ENCODE measurements at regions not wholly inside any gene's neighbourhood (a gene's known extent, or its start where the extent isn't known, plus 50 kb on each side); places are given as distances from the start of the nearest gene placed in this dataset.
"Not testable (repeated sequence)": the region's sequence is repeated elsewhere in the genome, so short reads cannot be mapped to it uniquely, and the experiment has no call there.

DNA sequence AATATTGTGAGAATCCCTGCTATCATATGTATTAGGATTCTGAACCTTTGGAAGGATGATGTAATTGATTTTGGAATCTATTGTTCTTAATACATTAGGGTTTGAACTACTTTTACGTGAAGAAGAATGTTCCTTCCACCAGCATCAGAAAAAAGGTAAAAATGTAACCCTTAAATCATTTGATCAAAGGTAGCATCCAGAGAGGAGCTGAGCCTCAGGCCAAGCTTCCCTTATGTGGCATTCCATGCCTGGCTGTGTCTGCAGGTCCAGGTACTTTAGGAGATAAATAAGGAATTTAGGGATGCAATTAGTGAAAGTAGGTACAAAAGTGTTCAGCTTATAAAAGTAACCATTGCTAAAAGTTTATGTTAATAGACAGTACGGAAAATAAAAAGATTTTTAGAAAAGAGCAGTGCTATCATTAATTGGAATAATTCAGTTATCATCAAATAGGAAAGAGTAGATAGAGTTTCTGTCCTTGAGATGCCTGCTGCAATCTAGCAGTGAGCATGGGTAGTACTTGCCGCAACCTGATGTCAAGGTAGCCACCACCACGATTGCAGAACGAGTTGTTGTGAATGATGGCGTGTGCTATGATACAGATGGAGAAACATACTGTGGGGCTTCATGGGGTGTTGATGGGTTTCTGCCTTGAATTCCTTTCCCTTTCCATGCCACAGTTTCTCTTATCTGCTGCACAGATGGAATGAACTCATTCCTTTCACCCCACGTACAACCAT lies 228.8 kb downstream of the GATA3 start:
- H3K9me3 ChIP-seq (ENCODE audit: control insufficient read depth, insufficient read depth, low read length) = no peaks in the 10 kb centered on the region
- H3K4me3 ChIP-seq (ENCODE audit: low read length) = no peak overlapping the region
- TF ChIP-seq, protein P1, sequence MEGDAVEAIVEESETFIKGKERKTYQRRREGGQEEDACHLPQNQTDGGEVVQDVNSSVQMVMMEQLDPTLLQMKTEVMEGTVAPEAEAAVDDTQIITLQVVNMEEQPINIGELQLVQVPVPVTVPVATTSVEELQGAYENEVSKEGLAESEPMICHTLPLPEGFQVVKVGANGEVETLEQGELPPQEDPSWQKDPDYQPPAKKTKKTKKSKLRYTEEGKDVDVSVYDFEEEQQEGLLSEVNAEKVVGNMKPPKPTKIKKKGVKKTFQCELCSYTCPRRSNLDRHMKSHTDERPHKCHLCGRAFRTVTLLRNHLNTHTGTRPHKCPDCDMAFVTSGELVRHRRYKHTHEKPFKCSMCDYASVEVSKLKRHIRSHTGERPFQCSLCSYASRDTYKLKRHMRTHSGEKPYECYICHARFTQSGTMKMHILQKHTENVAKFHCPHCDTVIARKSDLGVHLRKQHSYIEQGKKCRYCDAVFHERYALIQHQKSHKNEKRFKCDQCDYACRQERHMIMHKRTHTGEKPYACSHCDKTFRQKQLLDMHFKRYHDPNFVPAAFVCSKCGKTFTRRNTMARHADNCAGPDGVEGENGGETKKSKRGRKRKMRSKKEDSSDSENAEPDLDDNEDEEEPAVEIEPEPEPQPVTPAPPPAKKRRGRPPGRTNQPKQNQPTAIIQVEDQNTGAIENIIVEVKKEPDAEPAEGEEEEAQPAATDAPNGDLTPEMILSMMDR (IDR thresholded peaks at IDR 0.05; ENCODE audit: low read depth, low read length, poor library complexity, severe bottlenecking) = no peak
- no peak for TF ChIP-seq EZH2phosphoT487 (IDR thresholded peaks at IDR 0.05; ENCODE audit: borderline replicate concordance, low read length)
- no peaks in the 10 kb centered on the region for H3K79me2 ChIP-seq (ENCODE audit: control insufficient read depth, low read length)
- no peaks in the 10 kb centered on the region for H3K4me1 ChIP-seq (ENCODE audit: control insufficient read depth, low read length)
- H3K27me3 ChIP-seq (ENCODE audit: control insufficient read depth, low read length) = no peaks in the 10 kb centered on the region
- H3K4me2 ChIP-seq (ENCODE audit: low read length) = no peak overlapping the region
- H3F3A ChIP-seq (ENCODE audit: control insufficient read depth, insufficient read depth) = no peaks in the 10 kb centered on the region
- no peaks in the 10 kb centered on the region for H3K9me2 ChIP-seq (replicated peaks; ENCODE audit: control insufficient read depth, low read length)
- H3K36me3 ChIP-seq (ENCODE audit: control insufficient read depth, low read length) = no peaks in the 10 kb centered on the region
- H3K27ac ChIP-seq (ENCODE audit: low read depth, low read length) = no peak overlapping the region
- H4K20me1 ChIP-seq (ENCODE audit: control insufficient read depth, insufficient read depth, low read depth, low read length) = no peaks in the 10 kb centered on the region

DNA sequence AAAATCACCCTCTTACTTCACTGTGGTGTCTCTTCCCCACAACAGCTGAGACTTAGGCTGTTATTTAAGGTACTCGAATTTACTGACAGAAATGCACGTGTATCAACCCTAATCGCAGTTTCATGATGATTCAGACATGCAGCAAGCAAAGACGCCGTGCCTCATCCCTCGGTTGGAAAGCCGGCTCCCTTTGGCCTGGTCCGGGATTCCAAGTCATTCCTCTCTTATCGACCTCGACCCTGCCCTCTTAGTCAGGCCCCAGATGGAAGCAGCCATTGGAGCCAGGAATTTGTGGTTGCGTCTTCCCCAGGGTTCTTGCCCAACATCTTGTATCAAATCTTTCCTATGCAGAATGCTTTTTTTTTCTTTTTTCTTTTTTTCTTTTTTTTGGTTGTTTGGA lies 229.5 kb downstream of the GATA3 start:
- no peaks in the 10 kb centered on the region for H3K27me3 ChIP-seq (ENCODE audit: control insufficient read depth, low read length)
- no peaks in the 10 kb centered on the region for H3K4me1 ChIP-seq (ENCODE audit: control insufficient read depth, low read length)
- no peaks in the 10 kb centered on the region for H4K20me1 ChIP-seq (ENCODE audit: control insufficient read depth, insufficient read depth, low read depth, low read length)
- no peaks in the 10 kb centered on the region for H3K9me2 ChIP-seq (replicated peaks; ENCODE audit: control insufficient read depth, low read length)
- H3K36me3 ChIP-seq (ENCODE audit: control insufficient read depth, low read length) = no peaks in the 10 kb centered on the region
- H3K4me2 ChIP-seq (ENCODE audit: low read length) = no peak overlapping the region
- no peak for TF ChIP-seq EZH2phosphoT487 (IDR thresholded peaks at IDR 0.05; ENCODE audit: borderline replicate concordance, low read length)
- TF ChIP-seq, protein P1 (IDR thresholded peaks at IDR 0.05; ENCODE audit: low read depth, low read length, poor library complexity, severe bottlenecking) = no peak
- no peak overlapping the region for H3K27ac ChIP-seq (ENCODE audit: low read depth, low read length)
- H3K79me2 ChIP-seq (ENCODE audit: control insufficient read depth, low read length) = no peaks in the 10 kb centered on the region
- no peaks in the 10 kb centered on the region for H3K9me3 ChIP-seq (ENCODE audit: control insufficient read depth, insufficient read depth, low read length)
- H3F3A ChIP-seq (ENCODE audit: control insufficient read depth, insufficient read depth) = no peaks in the 10 kb centered on the region
- no peak overlapping the region for H3K4me3 ChIP-seq (ENCODE audit: low read length)

DNA sequence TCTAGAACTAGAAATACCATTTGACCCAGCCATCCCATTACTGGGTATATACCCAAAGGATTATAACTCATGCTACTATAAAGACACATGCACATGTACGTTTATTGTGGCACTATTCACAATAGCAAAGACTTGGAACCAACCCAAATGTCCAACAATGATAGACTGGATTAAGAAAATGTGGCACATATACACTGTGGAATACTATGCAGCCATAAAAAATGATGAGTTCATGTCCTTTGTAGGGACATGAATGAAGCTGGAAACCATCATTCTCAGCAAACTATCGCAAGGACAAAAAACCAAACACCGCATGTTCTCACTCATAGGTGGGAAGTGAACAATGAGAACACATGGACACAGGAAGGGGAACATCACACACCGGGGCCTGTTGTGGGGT lies 231.5 kb downstream of the GATA3 start:
- not testable (repeated sequence) for H3K9me2 ChIP-seq (replicated peaks; ENCODE audit: control insufficient read depth, low read length); H3K9me3 ChIP-seq (ENCODE audit: control insufficient read depth, insufficient read depth, low read length); H3K27me3 ChIP-seq (ENCODE audit: control insufficient read depth, low read length); H3K79me2 ChIP-seq (ENCODE audit: control insufficient read depth, low read length); H3F3A ChIP-seq (ENCODE audit: control insufficient read depth, insufficient read depth); H3K4me2 ChIP-seq (ENCODE audit: low read length); H3K36me3 ChIP-seq (ENCODE audit: control insufficient read depth, low read length); H3K4me1 ChIP-seq (ENCODE audit: control insufficient read depth, low read length); H3K4me3 ChIP-seq (ENCODE audit: low read length); H4K20me1 ChIP-seq (ENCODE audit: control insufficient read depth, insufficient read depth, low read depth, low read length); H3K27ac ChIP-seq (ENCODE audit: low read depth, low read length)

DNA sequence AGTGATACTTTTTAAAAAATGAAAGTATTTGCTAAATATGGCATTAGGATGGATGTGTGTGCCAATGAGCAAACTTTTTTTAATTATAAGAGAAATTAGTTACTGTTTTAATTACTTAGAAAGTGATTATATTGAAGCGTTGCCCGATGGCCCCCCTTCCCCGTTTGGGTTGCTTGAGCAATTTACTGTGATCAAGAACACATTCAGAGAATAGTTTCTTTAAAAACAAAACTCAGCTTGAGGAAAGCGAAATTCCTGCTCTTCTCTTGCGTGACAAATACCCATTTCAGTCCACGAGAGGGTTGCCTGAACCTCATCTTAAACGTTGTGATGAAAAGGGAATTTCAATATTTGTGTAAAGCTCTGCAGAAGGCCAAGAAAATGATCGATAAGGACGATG lies 234.1 kb downstream of the GATA3 start:
- H3K4me1 ChIP-seq (ENCODE audit: control insufficient read depth, low read length) = no peaks in the 10 kb centered on the region
- H4K20me1 ChIP-seq (ENCODE audit: control insufficient read depth, insufficient read depth, low read depth, low read length) = no peaks in the 10 kb centered on the region
- no peaks in the 10 kb centered on the region for H3K36me3 ChIP-seq (ENCODE audit: control insufficient read depth, low read length)
- H3K27me3 ChIP-seq (ENCODE audit: control insufficient read depth, low read length) = no peaks in the 10 kb centered on the region
- H3K9me3 ChIP-seq (ENCODE audit: control insufficient read depth, insufficient read depth, low read length) = no peaks in the 10 kb centered on the region
- no peaks in the 10 kb centered on the region for H3F3A ChIP-seq (ENCODE audit: control insufficient read depth, insufficient read depth)
- TF ChIP-seq EZH2phosphoT487 (IDR thresholded peaks at IDR 0.05; ENCODE audit: borderline replicate concordance, low read length) = no peak
- TF ChIP-seq, protein P1 (IDR thresholded peaks at IDR 0.05; ENCODE audit: low read depth, low read length, poor library complexity, severe bottlenecking) = no peak
- no peak overlapping the region for H3K4me2 ChIP-seq (ENCODE audit: low read length)
- no peaks in the 10 kb centered on the region for H3K79me2 ChIP-seq (ENCODE audit: control insufficient read depth, low read length)
- no peak overlapping the region for H3K4me3 ChIP-seq (ENCODE audit: low read length)
- no peak overlapping the region for H3K27ac ChIP-seq (ENCODE audit: low read depth, low read length)
- no peaks in the 10 kb centered on the region for H3K9me2 ChIP-seq (replicated peaks; ENCODE audit: control insufficient read depth, low read length)

All from DOHH2 (cell line).